ENCODE measurements at regions not wholly inside any gene's neighbourhood (a gene's known extent, or its start where the extent isn't known, plus 50 kb on each side); places are given as distances from the start of the nearest gene placed in this dataset.
A peak's percentile ranks its signal among the peaks of the same experiment; 100 is the strongest.

DNA sequence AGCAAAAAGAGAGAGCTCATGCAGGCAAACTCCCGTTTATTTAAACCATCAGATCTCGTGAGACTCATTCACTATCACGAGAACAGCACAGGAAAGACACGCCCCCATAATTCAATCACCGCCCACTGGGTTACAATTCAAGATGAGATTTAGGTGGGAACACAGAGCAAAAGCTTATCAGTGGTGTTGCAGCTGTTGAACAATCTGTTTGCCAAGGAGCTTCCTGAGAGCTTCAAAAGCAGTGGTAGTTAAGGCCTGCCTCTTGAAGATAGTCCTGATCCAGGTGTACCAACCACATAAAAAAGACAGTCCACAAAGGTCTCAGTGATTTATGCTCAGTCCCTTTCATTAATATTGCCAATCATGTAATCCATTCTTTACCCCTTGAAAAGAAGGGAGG is 269.4 kb upstream of the IRAK1BP1 start:
- Histone ChIP-seq H4K8ac (ENCODE audit: low read depth in 2 of 2, low read length in 2 of 2) (peak overlapping the region; percentile 84 to 99), H3K23ac (ENCODE audit: low read depth, low read length) (peak overlapping the region; percentile 97), H3K56ac (ENCODE audit: extremely low read depth, insufficient read depth, low read length) (peak overlapping the region; percentile 96), H2AFZ (replicated peaks; ENCODE audit: low read length, poor library complexity) (no peak overlapping the region), H2AK5ac (ENCODE audit: low read depth, low read length) (peak overlapping the region; percentile 100), H3K79me1 (ENCODE audit: low read depth in 1 of 2, low read length in 2 of 2) (peaks cover 0 to 13% of the 10 kb centered on the region in 2 experiments; a peak in 1 of 4 replicates), H3K14ac (replicated peaks; ENCODE audit: low read depth, low read length) (peak overlapping the region; percentile 96), H3K36me3 (ENCODE audit: control insufficient read depth, insufficient read depth, low read length) (no peaks in the 10 kb centered on the region), H3K27ac (ENCODE audit: insufficient read depth, low read length) (peak overlapping the region; percentile 12; the same call in 1 of the 2 replicates), H2BK120ac (ENCODE audit: low read depth, low read length) (peak overlapping the region; percentile 100), H2BK20ac (ENCODE audit: low read depth, low read length) (peak overlapping the region; percentile 100), H3K4me2 (ENCODE audit: low read depth, low read length) (no peak overlapping the region; the same call in 1 of the 2 replicates), H4K20me1 (ENCODE audit: insufficient read depth, low read length) (no peaks in the 10 kb centered on the region), H4K5ac (ENCODE audit: low read depth, low read length) (peak overlapping the region; percentile 96; the same call in 1 of the 2 replicates), H3K4me1 (ENCODE audit: control insufficient read depth, insufficient read depth, low read length) (peaks cover 9% of the 10 kb centered on the region), H3K9me3 (ENCODE audit: control insufficient read depth, insufficient read depth, low read length) (no peaks in the 10 kb centered on the region), H4K91ac (ENCODE audit: insufficient read depth, low read depth, low read length) (peak overlapping the region; percentile 99), H2BK15ac (ENCODE audit: low read depth, low read length) (peak overlapping the region; percentile 90; the same call in 2 of the 3 replicates), H3K18ac (ENCODE audit: low read depth, low read length) (peak overlapping the region; percentile 99; the same call in 1 of the 2 replicates), H3K4me3 (ENCODE audit: insufficient read depth, low read depth, low read length) (no peak overlapping the region), H2AK9ac (replicated peaks; ENCODE audit: low read depth, low read length, poor library complexity) (peak overlapping the region; percentile 12), H2BK5ac (ENCODE audit: low read depth, low read length, poor library complexity, severe bottlenecking) (peak overlapping the region; percentile 100), H3K27me3 (ENCODE audit: control insufficient read depth, insufficient read depth, low read length) (no peaks in the 10 kb centered on the region), H3K9me1 (ENCODE audit: insufficient read depth, low read length) (peaks cover 5% of the 10 kb centered on the region; the same call in 1 of the 2 replicates), H3K4ac (ENCODE audit: low read depth, low read length) (peak overlapping the region; percentile 99), H3K9ac (ENCODE audit: low read depth, low read length) (no peak overlapping the region)
- POLR2A ChIA-PET (ENCODE audit: unreplicated experiment) = no interaction called here
- DNase-seq = no peak
- no peak for TF ChIP-seq FOS (IDR thresholded peaks at IDR 0.05; ENCODE audit: low read depth, low read length)
- TF ChIP-seq, protein P1, sequence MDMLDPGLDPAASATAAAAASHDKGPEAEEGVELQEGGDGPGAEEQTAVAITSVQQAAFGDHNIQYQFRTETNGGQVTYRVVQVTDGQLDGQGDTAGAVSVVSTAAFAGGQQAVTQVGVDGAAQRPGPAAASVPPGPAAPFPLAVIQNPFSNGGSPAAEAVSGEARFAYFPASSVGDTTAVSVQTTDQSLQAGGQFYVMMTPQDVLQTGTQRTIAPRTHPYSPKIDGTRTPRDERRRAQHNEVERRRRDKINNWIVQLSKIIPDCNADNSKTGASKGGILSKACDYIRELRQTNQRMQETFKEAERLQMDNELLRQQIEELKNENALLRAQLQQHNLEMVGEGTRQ (IDR thresholded peaks at IDR 0.05; ENCODE audit: low read depth, low read length) = no peak
- no peak for TF ChIP-seq RAD21 (IDR thresholded peaks at IDR 0.05; ENCODE audit: low read length)
- TF ChIP-seq MAZ (IDR thresholded peaks at IDR 0.05; ENCODE audit: borderline replicate concordance, low read depth, low read length) = no peak
- no peak for TF ChIP-seq RFX5 (IDR thresholded peaks at IDR 0.05; ENCODE audit: low read depth, low read length)
- TF ChIP-seq CHD1 (IDR thresholded peaks at IDR 0.05; ENCODE audit: low read depth, low read length) = no peak
- TF ChIP-seq, protein P2, sequence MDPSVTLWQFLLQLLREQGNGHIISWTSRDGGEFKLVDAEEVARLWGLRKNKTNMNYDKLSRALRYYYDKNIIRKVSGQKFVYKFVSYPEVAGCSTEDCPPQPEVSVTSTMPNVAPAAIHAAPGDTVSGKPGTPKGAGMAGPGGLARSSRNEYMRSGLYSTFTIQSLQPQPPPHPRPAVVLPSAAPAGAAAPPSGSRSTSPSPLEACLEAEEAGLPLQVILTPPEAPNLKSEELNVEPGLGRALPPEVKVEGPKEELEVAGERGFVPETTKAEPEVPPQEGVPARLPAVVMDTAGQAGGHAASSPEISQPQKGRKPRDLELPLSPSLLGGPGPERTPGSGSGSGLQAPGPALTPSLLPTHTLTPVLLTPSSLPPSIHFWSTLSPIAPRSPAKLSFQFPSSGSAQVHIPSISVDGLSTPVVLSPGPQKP (IDR thresholded peaks at IDR 0.05; ENCODE audit: borderline replicate concordance, low read depth, low read length) = no peak
- TF ChIP-seq SMC3 (IDR thresholded peaks at IDR 0.05; ENCODE audit: low read depth, low read length) = no peak
- no peak for TF ChIP-seq RCOR1 (IDR thresholded peaks at IDR 0.05; ENCODE audit: insufficient replicate concordance, low read length)
- TF ChIP-seq MXI1 (IDR thresholded peaks at IDR 0.05; ENCODE audit: borderline replicate concordance, low read depth, low read length) = no peak
- no peak for TF ChIP-seq POLR2A (IDR thresholded peaks at IDR 0.05; ENCODE audit: low read depth, low read length)
- TF ChIP-seq BHLHE40 (IDR thresholded peaks at IDR 0.05; ENCODE audit: low read depth, low read length) = no peak
- TF ChIP-seq, protein P3, sequence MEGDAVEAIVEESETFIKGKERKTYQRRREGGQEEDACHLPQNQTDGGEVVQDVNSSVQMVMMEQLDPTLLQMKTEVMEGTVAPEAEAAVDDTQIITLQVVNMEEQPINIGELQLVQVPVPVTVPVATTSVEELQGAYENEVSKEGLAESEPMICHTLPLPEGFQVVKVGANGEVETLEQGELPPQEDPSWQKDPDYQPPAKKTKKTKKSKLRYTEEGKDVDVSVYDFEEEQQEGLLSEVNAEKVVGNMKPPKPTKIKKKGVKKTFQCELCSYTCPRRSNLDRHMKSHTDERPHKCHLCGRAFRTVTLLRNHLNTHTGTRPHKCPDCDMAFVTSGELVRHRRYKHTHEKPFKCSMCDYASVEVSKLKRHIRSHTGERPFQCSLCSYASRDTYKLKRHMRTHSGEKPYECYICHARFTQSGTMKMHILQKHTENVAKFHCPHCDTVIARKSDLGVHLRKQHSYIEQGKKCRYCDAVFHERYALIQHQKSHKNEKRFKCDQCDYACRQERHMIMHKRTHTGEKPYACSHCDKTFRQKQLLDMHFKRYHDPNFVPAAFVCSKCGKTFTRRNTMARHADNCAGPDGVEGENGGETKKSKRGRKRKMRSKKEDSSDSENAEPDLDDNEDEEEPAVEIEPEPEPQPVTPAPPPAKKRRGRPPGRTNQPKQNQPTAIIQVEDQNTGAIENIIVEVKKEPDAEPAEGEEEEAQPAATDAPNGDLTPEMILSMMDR (conservative IDR thresholded peaks at IDR 0.05; ENCODE audit: low read depth, low read length) = no peak
- TF ChIP-seq MAFK (IDR thresholded peaks at IDR 0.05; ENCODE audit: low read depth, low read length) = no peak
- no peak for TF ChIP-seq NFE2L2 (IDR thresholded peaks at IDR 0.05; ENCODE audit: low read depth, low read length)
- CTCF ChIA-PET = interaction anchor here (1.4 to 1.5 kb wide), 2 partner anchors 17 to 34 kb away, joined by 3 read pairs; no protein-coding TSS in a partner anchor
- ATAC-seq (ENCODE audit: low read depth) = no peak
- no TSS peak for BruUV-seq (replicated peaks)
- intact Hi-C loops (cut with micrococcal nuclease) = no loop called here
- dilution Hi-C loops (cut with HindIII; ENCODE audit: low sequenced_read_pairs, unreplicated experiment) = no loop called here
- in situ Hi-C loops (cut with MboI; ENCODE audit: low sequenced_read_pairs) = no loop called here
- WGBS, 2 experiments (ENCODE audit: extremely low coverage in 2 of 2, insufficient read length in 1 of 2) = no CpG with 5 or more reads among the region's 5 CpGs

Measured in IMR-90 (cell line).